Muscle of leg (tissue), 3 donors: ENCODE measurements at regions not wholly inside any gene's neighbourhood (a gene's known extent, or its start where the extent isn't known, plus 50 kb on each side); places are given as distances from the start of the nearest gene placed in this dataset.

ENCODE experiments used
- DNase-seq: peaks from one replicate; pipeline ENCODE4 v3.0.0; 2013
- H3K27ac ChIP-seq: one replicate; pipeline ENCODE4 v1.5.1; 2013; ENCODE audit warnings: mild to moderate bottlenecking, low read length, control low read depth
- H3K27me3 ChIP-seq: one replicate; pipeline ENCODE4 v1.6.1; 2013; ENCODE audit warnings: low read length; ENCODE audit not compliant: control insufficient read depth, insufficient read depth
- H3K36me3 ChIP-seq: one replicate; pipeline ENCODE4 v1.6.1; 2013; ENCODE audit warnings: low read length; ENCODE audit not compliant: control insufficient read depth, insufficient read depth
- H3K4me1 ChIP-seq: one replicate; pipeline ENCODE4 v1.6.1; 2013; ENCODE audit warnings: low read length; ENCODE audit not compliant: control insufficient read depth, insufficient read depth
- H3K4me3 ChIP-seq: one replicate; pipeline ENCODE4 v1.5.1; 2013; ENCODE audit warnings: low read length, control low read depth
- H3K9me3 ChIP-seq: replicated peaks from 2 replicates; pipeline ENCODE4 v1.6.1; 2013; ENCODE audit warnings: low read depth, low read length; ENCODE audit not compliant: control insufficient read depth
- WGBS: methylation state at CpG from one replicate; pipeline ENCODE4 v1.1.5; 2013; ENCODE audit warnings: missing lambda C conversion rate; ENCODE audit not compliant: insufficient coverage; 5-methylcytosine and 5-hydroxymethylcytosine counted together

DNA sequence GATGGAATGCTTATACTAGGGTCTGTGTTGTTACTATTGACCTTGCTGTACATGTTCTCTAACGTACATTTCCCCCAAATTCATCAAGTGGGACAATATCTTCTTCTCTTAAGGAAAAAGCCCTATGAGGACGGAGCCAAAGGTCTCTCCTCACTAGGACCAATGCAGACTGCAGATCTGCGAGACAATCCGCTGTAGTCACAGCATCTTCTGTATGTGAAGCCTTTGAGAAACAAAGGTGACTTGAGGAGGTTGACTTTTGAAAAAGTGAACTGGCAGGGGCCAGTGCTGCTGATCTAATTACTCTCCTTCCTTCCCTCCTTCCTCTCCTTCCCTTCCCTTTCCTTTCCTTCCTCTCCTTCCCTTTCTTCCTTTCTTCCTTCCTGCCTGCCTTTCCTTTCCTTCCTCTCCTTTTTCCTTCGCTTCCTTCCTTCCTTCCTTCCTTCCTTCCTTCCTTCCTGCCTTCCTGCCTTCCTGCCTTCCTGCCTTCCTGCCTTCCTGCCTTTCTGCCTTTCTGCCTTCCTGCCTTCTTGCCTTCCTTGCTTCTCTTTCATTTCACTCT is 71.1 kb upstream of the BASP1 start:
- H3K4me3 ChIP-seq, result no peak overlapping the region
- no peaks in the 10 kb centered on the region for H3K36me3 ChIP-seq
- no peaks in the 10 kb centered on the region for H3K9me3 ChIP-seq
- WGBS, result 83% methylated on average over 1 of the region's 5 CpGs
- no peak overlapping the region for H3K27ac ChIP-seq
- no peaks in the 10 kb centered on the region for H3K27me3 ChIP-seq
- no peak for DNase-seq
- H3K4me1 ChIP-seq, result peaks cover 2% of the 10 kb centered on the region

DNA sequence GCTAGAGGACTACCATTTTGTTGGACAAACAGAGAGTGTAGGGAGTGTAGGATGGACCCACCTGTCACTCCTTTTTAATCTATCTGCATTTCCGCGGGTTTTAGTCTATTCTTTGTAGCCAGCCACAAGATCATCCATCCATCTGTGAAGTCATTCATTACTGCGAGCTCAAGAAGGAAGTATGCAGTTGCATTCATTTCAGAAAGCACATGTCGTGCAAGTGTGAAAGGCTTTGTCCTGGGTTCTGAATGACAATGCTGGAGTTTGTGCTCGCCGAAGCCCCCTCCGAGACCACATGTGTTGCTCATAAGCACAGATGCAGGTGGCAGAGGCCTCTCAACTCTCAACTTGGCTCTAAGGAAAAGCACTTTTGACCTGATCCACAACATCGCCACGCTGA is 70.3 kb upstream of the BASP1 start:
- H3K27ac ChIP-seq, result no peak overlapping the region
- DNase-seq, result peak; percentile 22
- WGBS, result 78% methylated on average over 6 of the region's 9 CpGs

DNA sequence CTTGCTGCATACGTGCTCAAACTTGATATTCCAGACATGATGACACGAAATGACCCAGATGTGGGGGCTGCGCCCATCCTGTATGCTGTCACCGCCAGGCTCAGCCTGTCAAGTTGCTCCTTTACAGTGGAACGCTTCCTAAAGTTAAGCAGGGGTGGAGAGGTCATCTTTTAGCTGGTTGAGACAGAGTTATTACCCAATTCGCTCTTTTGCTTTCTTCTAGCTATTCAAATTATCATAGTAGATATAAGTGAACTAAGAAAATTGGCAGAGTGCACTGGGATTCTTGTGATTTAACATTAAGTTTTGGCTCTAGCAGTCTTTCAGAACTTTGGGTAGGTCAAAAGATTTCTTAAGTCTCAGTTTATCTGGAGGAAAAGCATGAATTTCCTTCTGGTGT is 69.8 kb upstream of the BASP1 start:
- H3K27ac ChIP-seq, result no peak overlapping the region
- no peaks in the 10 kb centered on the region for H3K27me3 ChIP-seq
- H3K4me3 ChIP-seq, result no peak overlapping the region
- peaks cover 2% of the 10 kb centered on the region for H3K4me1 ChIP-seq
- H3K36me3 ChIP-seq, result no peaks in the 10 kb centered on the region
- H3K9me3 ChIP-seq, result no peaks in the 10 kb centered on the region
- no peak for DNase-seq
- WGBS, result 90% methylated on average over 4 of the region's 6 CpGs

More for the DNA sequence above, 70.3 kb upstream of the BASP1 start:
- Histone ChIP-seq H3K27me3 (no peaks in the 10 kb centered on the region), H3K36me3 (no peaks in the 10 kb centered on the region), H3K9me3 (no peaks in the 10 kb centered on the region), H3K4me3 (no peak overlapping the region), H3K4me1 (peaks cover 2% of the 10 kb centered on the region)

DNA sequence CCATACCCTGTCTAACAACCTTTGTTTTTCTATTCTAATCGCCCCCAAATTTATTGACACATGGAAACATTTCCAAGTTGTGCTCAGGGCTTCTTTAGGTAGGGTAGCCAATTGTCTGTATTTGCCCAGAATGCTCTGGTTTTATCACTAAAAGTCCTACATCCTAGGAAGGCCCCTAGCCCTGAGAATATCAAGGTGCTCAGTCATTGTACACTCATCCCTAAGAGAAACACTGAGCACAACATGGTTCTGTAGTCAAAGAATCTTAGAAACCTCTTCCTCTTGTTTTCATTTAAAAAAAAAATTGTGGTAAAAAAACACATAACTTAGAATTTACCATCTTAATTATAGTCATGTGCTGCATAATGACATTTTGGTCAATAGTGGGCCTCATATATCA is 69.0 kb upstream of the BASP1 start:
- Histone ChIP-seq H3K36me3 (no peaks in the 10 kb centered on the region), H3K4me1 (no peaks in the 10 kb centered on the region), H3K4me3 (no peak overlapping the region), H3K9me3 (no peaks in the 10 kb centered on the region), H3K27me3 (no peaks in the 10 kb centered on the region), H3K27ac (no peak overlapping the region)
- DNase-seq, result no peak
- WGBS, result no CpG with 5 or more reads among the region's 1 CpG

DNA sequence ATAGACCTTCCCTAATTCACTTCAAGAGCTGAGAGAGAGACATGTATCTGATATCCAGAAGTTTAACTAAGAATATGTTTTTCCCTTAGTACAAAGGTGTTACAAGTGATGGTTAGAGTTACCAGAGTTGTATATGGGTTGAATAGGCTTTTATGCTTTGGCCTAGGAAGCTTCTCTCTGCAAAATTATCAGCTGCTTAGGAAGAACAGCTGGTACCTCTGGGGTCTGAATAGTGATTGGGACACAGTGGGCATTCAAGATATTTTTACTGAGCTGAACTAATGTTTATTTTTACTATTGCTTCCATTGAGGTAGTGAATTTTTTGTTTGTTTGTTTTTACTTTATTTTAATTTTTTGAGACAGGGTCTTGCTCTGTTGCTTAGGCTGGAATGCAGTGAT is 67.6 kb upstream of the BASP1 start:
- H3K9me3 ChIP-seq, result no peaks in the 10 kb centered on the region
- no peak for DNase-seq
- no peaks in the 10 kb centered on the region for H3K27me3 ChIP-seq
- H3K36me3 ChIP-seq, result no peaks in the 10 kb centered on the region
- H3K4me3 ChIP-seq, result no peak overlapping the region
- H3K4me1 ChIP-seq, result no peaks in the 10 kb centered on the region
- H3K27ac ChIP-seq, result no peak overlapping the region

DNA sequence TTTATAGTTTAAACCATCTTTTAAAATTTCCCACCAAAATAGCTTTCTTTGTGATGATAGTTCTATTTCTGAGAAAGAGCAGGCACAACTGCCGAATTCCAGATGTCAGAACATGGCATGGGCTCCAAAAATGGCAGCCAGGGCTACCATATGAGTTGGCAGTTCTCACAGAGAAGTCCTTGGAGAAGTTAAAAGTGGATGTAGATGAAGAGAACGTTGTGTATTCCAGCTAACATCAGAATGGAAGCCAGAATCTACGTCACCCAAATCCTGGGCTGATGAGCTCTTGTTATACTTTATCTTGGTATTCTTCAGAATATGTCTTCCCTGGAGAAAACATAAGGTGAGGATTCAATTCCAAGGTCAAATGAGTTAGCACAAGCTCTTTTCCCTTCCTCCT is 66.9 kb upstream of the BASP1 start:
- H3K27ac ChIP-seq, result no peak overlapping the region
- no CpG with 5 or more reads among the region's 3 CpGs for WGBS
- no peaks in the 10 kb centered on the region for H3K36me3 ChIP-seq
- H3K9me3 ChIP-seq, result no peaks in the 10 kb centered on the region
- no peak overlapping the region for H3K4me3 ChIP-seq
- H3K4me1 ChIP-seq, result no peaks in the 10 kb centered on the region
- no peaks in the 10 kb centered on the region for H3K27me3 ChIP-seq
- no peak for DNase-seq

DNA sequence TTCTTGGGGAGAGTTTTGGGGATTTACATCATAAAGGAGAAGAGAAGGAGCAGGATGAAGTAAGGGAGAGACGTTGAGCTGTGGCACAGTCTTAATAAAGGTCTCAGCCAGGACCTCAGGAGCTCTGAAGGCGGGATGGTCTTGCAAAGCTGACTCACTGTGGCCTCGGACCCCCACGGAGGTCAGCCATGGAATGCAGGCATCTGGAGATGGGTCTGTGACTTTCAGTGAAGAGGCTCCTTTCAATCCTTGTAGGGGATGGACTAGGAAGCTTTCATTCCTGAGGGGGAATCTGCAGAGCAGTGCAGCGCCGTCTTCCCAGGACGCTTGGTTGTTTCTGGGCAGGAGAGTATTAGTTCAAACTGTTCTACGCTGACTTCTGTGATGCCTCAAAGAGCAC is 65.7 kb upstream of the BASP1 start:
- H3K36me3 ChIP-seq, result no peaks in the 10 kb centered on the region
- no peaks in the 10 kb centered on the region for H3K27me3 ChIP-seq
- WGBS, result 63% methylated on average over 4 of the region's 8 CpGs
- H3K27ac ChIP-seq, result no peak overlapping the region
- no peaks in the 10 kb centered on the region for H3K4me1 ChIP-seq
- no peak overlapping the region for H3K4me3 ChIP-seq
- H3K9me3 ChIP-seq, result no peaks in the 10 kb centered on the region
- DNase-seq, result no peak

DNA sequence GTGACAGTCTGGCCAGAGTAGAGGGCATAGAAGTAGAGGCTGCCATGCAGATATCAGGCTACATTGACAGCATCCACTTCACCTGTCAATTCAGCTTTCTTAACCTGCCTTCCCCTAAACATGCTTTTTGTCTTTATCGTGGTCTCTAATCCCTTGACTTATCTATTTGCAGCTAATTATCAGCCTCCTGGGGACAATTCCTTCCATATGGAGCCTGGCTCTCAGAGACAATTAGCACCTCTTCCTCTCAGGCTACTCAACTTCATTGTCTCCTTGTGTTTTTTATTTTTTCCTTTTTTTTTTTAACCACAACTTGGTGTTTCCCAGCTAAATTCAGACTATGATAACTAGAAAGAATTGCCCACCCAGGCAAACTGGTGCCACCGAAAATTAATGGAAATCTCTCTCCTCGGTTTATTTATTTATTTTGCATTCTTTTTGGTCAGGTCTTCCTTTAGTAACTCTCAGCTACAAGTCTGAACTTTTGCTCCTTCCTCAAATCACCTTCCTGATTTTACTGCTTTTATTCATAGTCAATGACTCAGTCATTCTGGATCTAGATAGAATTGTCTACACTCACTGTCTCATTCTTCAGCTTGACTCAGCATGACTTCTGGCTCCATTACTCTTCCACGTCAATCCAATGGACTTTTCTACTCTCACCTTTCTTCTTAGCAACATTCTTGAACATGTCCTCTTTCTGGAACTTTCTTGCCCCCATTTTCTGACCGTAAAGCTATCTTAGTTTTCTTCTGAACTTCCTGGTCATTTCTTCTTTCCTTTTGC is 63.0 kb upstream of the BASP1 start:
- Histone ChIP-seq H3K4me3 (no peak overlapping the region), H3K27ac (no peak overlapping the region), H3K36me3 (no peaks in the 10 kb centered on the region), H3K27me3 (no peaks in the 10 kb centered on the region), H3K9me3 (no peaks in the 10 kb centered on the region), H3K4me1 (no peaks in the 10 kb centered on the region)
- 71% methylated on average over 3 of the region's 5 CpGs for WGBS
- no peak for DNase-seq

DNA sequence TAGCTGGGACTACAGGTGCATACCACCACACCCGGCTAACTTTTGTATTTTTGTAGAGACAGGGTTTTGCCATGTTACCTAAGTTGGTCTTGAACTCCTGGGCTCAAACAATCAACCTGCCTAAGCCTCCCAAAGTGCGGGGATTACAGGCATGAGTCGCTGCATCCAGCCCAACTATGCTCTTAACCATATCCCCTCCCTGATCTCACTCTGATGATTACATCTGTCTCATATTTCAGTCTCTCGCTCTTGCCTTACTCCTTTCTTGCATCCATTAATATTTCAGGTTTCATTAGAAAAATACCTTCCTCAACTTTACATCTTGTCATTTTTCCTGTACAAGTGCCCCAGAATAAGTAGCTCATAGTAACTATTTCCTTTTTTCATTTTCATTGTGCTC is 61.0 kb upstream of the BASP1 start:
- Histone ChIP-seq H3K27me3 (no peaks in the 10 kb centered on the region), H3K4me3 (no peak overlapping the region), H3K27ac (no peak overlapping the region), H3K36me3 (no peaks in the 10 kb centered on the region), H3K9me3 (no peaks in the 10 kb centered on the region), H3K4me1 (no peaks in the 10 kb centered on the region)
- 68% methylated on average over 4 of the region's 4 CpGs for WGBS
- DNase-seq, result no peak

DNA sequence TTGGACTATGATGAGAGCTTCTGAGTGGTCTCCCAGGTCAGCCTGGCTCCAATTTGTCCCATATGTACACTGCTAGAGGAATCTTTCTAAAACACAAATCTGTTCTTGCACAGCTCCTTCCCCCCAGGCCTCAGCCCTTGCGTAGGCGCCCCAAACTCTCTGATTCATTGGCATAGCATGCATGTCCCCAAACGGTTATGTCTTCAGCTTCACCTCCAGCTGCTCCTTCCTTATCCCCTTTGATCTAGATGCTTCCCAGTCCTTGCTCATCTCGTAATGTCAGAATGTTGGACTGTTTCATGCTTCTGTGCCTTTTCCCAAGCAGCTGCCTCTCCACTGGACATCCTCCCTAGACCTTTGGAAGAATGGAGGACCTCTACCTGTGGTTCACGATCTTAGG is 60.1 kb upstream of the BASP1 start:
- Histone ChIP-seq H3K4me1 (no peaks in the 10 kb centered on the region), H3K27me3 (no peaks in the 10 kb centered on the region), H3K36me3 (no peaks in the 10 kb centered on the region), H3K27ac (no peak overlapping the region), H3K9me3 (no peaks in the 10 kb centered on the region), H3K4me3 (no peak overlapping the region)
- WGBS, result 65% methylated on average over 5 of the region's 5 CpGs
- DNase-seq, result no peak
